HEK293 (cell line): ENCODE measurements at regions not wholly inside any gene's neighbourhood (a gene's known extent, or its start where the extent isn't known, plus 50 kb on each side); places are given as distances from the start of the nearest gene placed in this dataset.

Experiments
- CTCF ChIA-PET: fragments of 350-600 bp; formaldehyde crosslinking; extraction: SDS; loops from one replicate; lab custom pipeline; 2021; ENCODE audit warnings: antibody characterized with exemption; lab: Yijun Ruan, JAX
- POLR2A ChIA-PET: fragments of 300-600 bp; formaldehyde crosslinking; extraction: SDS; loops from one replicate; lab custom pipeline; 2020; ENCODE audit warnings: antibody characterized with exemption, inconsistent platforms; lab: Yijun Ruan, JAX
- H3K27ac ChIP-seq: fragments of 200-500 bp; sonication (Bioruptor generic); 2 replicates; pipeline ENCODE4 v1.5.1; 2014; ENCODE audit warnings: low read depth, low read length, control low read depth, inconsistent platforms; ENCODE audit errors: extremely low read depth
- H3K36me3 ChIP-seq, 2 experiments: fragments of 200-500 bp in 1 of 2; sonication (Bioruptor generic) in 1 of 2; 1 replicate in 1 of 2; 2 replicates in 1 of 2; pipeline ENCODE4 v1.5.1; 2014 to 2017; ENCODE audit warnings: inconsistent platforms in 2 of 2, low read length in 2 of 2; ENCODE audit not compliant: control insufficient read depth in 2 of 2, insufficient read depth in 1 of 2
- H3K4me1 ChIP-seq: fragments of 200-500 bp; sonication (Bioruptor generic); 2 replicates; pipeline ENCODE4 v1.5.1; 2014; ENCODE audit warnings: mild to moderate bottlenecking, low read length, inconsistent platforms; ENCODE audit not compliant: control insufficient read depth, insufficient read depth
- H3K4me3 ChIP-seq: 2 replicates; pipeline ENCODE4 v1.5.1; 2011; ENCODE audit warnings: low read depth, mild to moderate bottlenecking, control low read depth, low read length, moderate library complexity
- H3K9me3 ChIP-seq: fragments of 200-500 bp; sonication (Bioruptor generic); 2 replicates; pipeline ENCODE4 v1.5.1; 2014; ENCODE audit warnings: low read depth, low read length, inconsistent platforms; ENCODE audit not compliant: control insufficient read depth, insufficient read depth
- AEBP2 ChIP-seq: fragments of 450-650 bp; formaldehyde crosslinking; IDR thresholded peaks from 2 replicates; pipeline ENCODE4 v1.5.1; 2016; ENCODE audit warnings: missing biosample characterization, missing genetic modification characterization, borderline replicate concordance
- BCL11A ChIP-seq: fragments of 450-650 bp; formaldehyde crosslinking; IDR thresholded peaks from 2 replicates; pipeline ENCODE4 v1.5.1; 2016; ENCODE audit warnings: low read depth, missing biosample characterization, missing genetic modification characterization
- BCL11B ChIP-seq: fragments of 450-650 bp; formaldehyde crosslinking; IDR thresholded peaks from 2 replicates; pipeline ENCODE4 v1.5.1; 2016; ENCODE audit warnings: low read depth, missing biosample characterization, missing genetic modification characterization
- GLIS2 ChIP-seq: fragments of 450-650 bp; formaldehyde crosslinking; IDR thresholded peaks from 2 replicates; pipeline ENCODE4 v1.5.1; 2016; ENCODE audit warnings: missing biosample characterization, missing genetic modification characterization
- HOXC10 ChIP-seq: sonication (generic); formaldehyde crosslinking; IDR thresholded peaks from 2 replicates; pipeline ENCODE4 v1.8.1; 2023; ENCODE audit warnings: mild to moderate bottlenecking, missing genetic modification reagents
- IKZF3 ChIP-seq: fragments of 450-650 bp; IDR thresholded peaks from 2 replicates; pipeline ENCODE4 v1.5.0; 2018; ENCODE audit warnings: missing biosample characterization, mild to moderate bottlenecking, missing genetic modification characterization, moderate library complexity
- REST ChIP-seq: fragments of 450-650 bp; formaldehyde crosslinking; IDR thresholded peaks from 2 replicates; pipeline ENCODE4 v1.5.1; 2016; ENCODE audit warnings: missing biosample characterization, missing genetic modification characterization
- TRIM28 ChIP-seq: IDR thresholded peaks from 2 replicates; pipeline ENCODE4 v1.6.1; 2011; ENCODE audit warnings: low read length, control low read depth, borderline replicate concordance
- ZNF138 ChIP-seq: fragments of 450-650 bp; formaldehyde crosslinking; IDR thresholded peaks from 2 replicates; pipeline ENCODE4 v1.5.1; 2016; ENCODE audit warnings: missing biosample characterization, missing genetic modification characterization, borderline replicate concordance
- ZNF2 ChIP-seq: fragments of 450-650 bp; formaldehyde crosslinking; IDR thresholded peaks from 2 replicates; pipeline ENCODE4 v1.5.1; 2016; ENCODE audit warnings: missing biosample characterization, missing genetic modification characterization
- ZNF214 ChIP-seq: fragments of 450-650 bp; formaldehyde crosslinking; IDR thresholded peaks from 2 replicates; pipeline ENCODE4 v1.5.1; 2017; ENCODE audit warnings: missing biosample characterization, mild to moderate bottlenecking, missing genetic modification characterization, borderline replicate concordance
- ZNF311 ChIP-seq: fragments of 450-650 bp; formaldehyde crosslinking; IDR thresholded peaks from 2 replicates; pipeline ENCODE4 v1.5.1; 2017; ENCODE audit warnings: missing biosample characterization, missing genetic modification characterization, borderline replicate concordance
- ZNF426 ChIP-seq: fragments of 450-650 bp; formaldehyde crosslinking; IDR thresholded peaks from 2 replicates; pipeline ENCODE4 v1.5.1; 2017; ENCODE audit warnings: missing biosample characterization, missing genetic modification characterization, mild to moderate bottlenecking, inconsistent platforms, moderate library complexity
- ZNF510 ChIP-seq: fragments of 450-650 bp; formaldehyde crosslinking; IDR thresholded peaks from 2 replicates; pipeline ENCODE4 v1.5.1; 2018; ENCODE audit warnings: mild to moderate bottlenecking, missing genetic modification characterization, missing biosample characterization; ENCODE audit not compliant: insufficient replicate concordance
- ZNF513 ChIP-seq: fragments of 450-650 bp; IDR thresholded peaks from 2 replicates; pipeline ENCODE4 v1.5.1; 2018; ENCODE audit warnings: missing biosample characterization, missing genetic modification characterization
- ZNF626 ChIP-seq: fragments of 450-650 bp; sonication (Bioruptor Pico); formaldehyde crosslinking; IDR thresholded peaks from 2 replicates; pipeline ENCODE4 v1.5.1; 2018; ENCODE audit warnings: missing biosample characterization, missing genetic modification characterization, inconsistent platforms
- ZNF645 ChIP-seq: fragments of 450-650 bp; formaldehyde crosslinking; IDR thresholded peaks from 2 replicates; pipeline ENCODE4; 2016; ENCODE audit warnings: missing biosample characterization, missing genetic modification characterization
- ZNF76 ChIP-seq: fragments of 450-650 bp; formaldehyde crosslinking; IDR thresholded peaks from 2 replicates; pipeline ENCODE4; 2016; ENCODE audit warnings: low read depth, missing biosample characterization, missing genetic modification characterization, borderline replicate concordance
- ZNF768 ChIP-seq: fragments of 450-650 bp; formaldehyde crosslinking; IDR thresholded peaks from 2 replicates; pipeline ENCODE4 v1.5.1; 2018; ENCODE audit warnings: missing biosample characterization, mild to moderate bottlenecking, missing genetic modification characterization
- ZNF785 ChIP-seq: fragments of 450-650 bp; formaldehyde crosslinking; IDR thresholded peaks from 2 replicates; pipeline ENCODE4 v1.5.1; 2016; ENCODE audit warnings: missing biosample characterization, missing genetic modification characterization
- ZSCAN23 ChIP-seq: fragments of 450-650 bp; formaldehyde crosslinking; IDR thresholded peaks from 2 replicates; pipeline ENCODE4 v1.5.1; 2016; ENCODE audit warnings: missing biosample characterization, missing genetic modification characterization

GRCh38 chr20:48230216-48230615, 444.9 kb upstream of the SULF2 start:
- H3K4me1 ChIP-seq = no peaks in the 10 kb centered on the region
- no peak overlapping the region for H3K4me3 ChIP-seq
- no peaks in the 10 kb centered on the region for H3K36me3 ChIP-seq
- ChIA-PET POLR2A (no interaction called here), CTCF (no interaction called here)
- TF ChIP-seq REST (no peak), ZNF768 (tag by site-specific recombination) (no peak), HOXC10 (no peak), BCL11A (tag by site-specific recombination) (no peak)
- no peak overlapping the region for H3K27ac ChIP-seq
- no peaks in the 10 kb centered on the region for H3K9me3 ChIP-seq

- H3K27ac ChIP-seq = no peak overlapping the region
- H3K36me3 ChIP-seq = no peaks in the 10 kb centered on the region
- no peak for TF ChIP-seq ZNF426 (tag by site-specific recombination)
- TF ChIP-seq ZNF510 (tag by site-specific recombination) = no peak
- TF ChIP-seq ZNF2 (tag by site-specific recombination) = no peak
- H3K4me3 ChIP-seq = no peak overlapping the region
- no peaks in the 10 kb centered on the region for H3K9me3 ChIP-seq
- no peaks in the 10 kb centered on the region for H3K4me1 ChIP-seq
- ChIA-PET CTCF (interaction anchor here (0.7 kb wide), 1 partner anchor 585 kb away, joined by 3 read pairs; no protein-coding TSS in a partner anchor), POLR2A (interaction anchor here (0.6 kb wide), 1 partner anchor 66 kb away, joined by 9 read pairs; no protein-coding TSS in a partner anchor)
Measured at GRCh38 chr20:48227381-48227780, 442.1 kb upstream of the SULF2 start.

- H3K9me3 ChIP-seq = no peaks in the 10 kb centered on the region
- H3K4me1 ChIP-seq = no peaks in the 10 kb centered on the region
- CTCF ChIA-PET = interaction anchor here (0.7 kb wide), 1 partner anchor 585 kb away, joined by 3 read pairs; no protein-coding TSS in a partner anchor
- POLR2A ChIA-PET = no interaction called here
- no peaks in the 10 kb centered on the region for H3K36me3 ChIP-seq
- H3K27ac ChIP-seq = no peak overlapping the region
- H3K4me3 ChIP-seq = no peak overlapping the region
- TF ChIP-seq ZNF214 = no peak
- no peak for TF ChIP-seq ZNF513 (tag by site-specific recombination)
- no peak for TF ChIP-seq ZNF785
- no peak for TF ChIP-seq ZNF626 (tag by site-specific recombination)
- no peak for TF ChIP-seq ZSCAN23 (tag by site-specific recombination)
- TF ChIP-seq ZNF138 (tag by site-specific recombination) = no peak
- no peak for TF ChIP-seq TRIM28
- no peak for TF ChIP-seq AEBP2 (tag by site-specific recombination)
- no peak for TF ChIP-seq ZNF76 (tag by site-specific recombination)
- TF ChIP-seq GLIS2 (tag by site-specific recombination) = no peak
- TF ChIP-seq ZNF645 (tag by site-specific recombination) = no peak
- TF ChIP-seq BCL11B (tag by site-specific recombination) = no peak
- TF ChIP-seq IKZF3 (tag by site-specific recombination) = no peak
- no peak for TF ChIP-seq ZNF311 (tag by site-specific recombination)
Measured at GRCh38 chr20:48226642-48227041, 441.4 kb upstream of the SULF2 start.
